H9 (cell line): ENCODE measurements at regions not wholly inside any gene's neighbourhood (a gene's known extent, or its start where the extent isn't known, plus 50 kb on each side); places are given as distances from the start of the nearest gene placed in this dataset.

Source experiments
- DNase-seq: peaks from one replicate; pipeline ENCODE4 v3.0.0-alpha.2; 2017
- H2AFZ ChIP-seq: one replicate; pipeline ENCODE4 v1.6.1; 2013; ENCODE audit warnings: mild to moderate bottlenecking, low read length, control low read depth, moderate library complexity
- H2AK5ac ChIP-seq: 2 replicates; pipeline ENCODE4 v1.6.1; 2013; ENCODE audit warnings: low read length, control low read depth, mixed read lengths; ENCODE audit not compliant: insufficient read length
- H2BK120ac ChIP-seq: one replicate; pipeline ENCODE4 v1.6.1; 2013; ENCODE audit warnings: low read depth, mild to moderate bottlenecking, low read length, control low read depth, inconsistent platforms; ENCODE audit not compliant: poor library complexity, severe bottlenecking
- H2BK12ac ChIP-seq: 2 replicates; pipeline ENCODE4 v1.6.1; 2013; ENCODE audit warnings: low read length, control low read depth, mixed read lengths, low read depth; ENCODE audit not compliant: insufficient read length
- H2BK15ac ChIP-seq: 2 replicates; pipeline ENCODE4 v1.6.1; 2013; ENCODE audit warnings: low read depth, low read length, control low read depth
- H2BK20ac ChIP-seq: one replicate; pipeline ENCODE4 v1.6.1; 2013; ENCODE audit warnings: low read depth, mild to moderate bottlenecking, low read length, control low read depth, inconsistent platforms; ENCODE audit not compliant: poor library complexity, severe bottlenecking
- H2BK5ac ChIP-seq: 2 replicates; pipeline ENCODE4 v1.6.1; 2013; ENCODE audit warnings: low read length, control low read depth, mixed read lengths; ENCODE audit not compliant: insufficient read length
- H3K14ac ChIP-seq: 2 replicates; pipeline ENCODE4 v1.6.1; 2013; ENCODE audit warnings: low read length, control low read depth; ENCODE audit not compliant: insufficient read depth
- H3K18ac ChIP-seq: 2 replicates; pipeline ENCODE4 v1.6.1; 2013; ENCODE audit warnings: low read depth, mild to moderate bottlenecking, mixed read lengths, low read length, control low read depth; ENCODE audit not compliant: insufficient read length
- H3K23ac ChIP-seq: 2 replicates; pipeline ENCODE4 v1.6.1; 2013; ENCODE audit warnings: low read length, control low read depth, mixed read lengths, low read depth; ENCODE audit not compliant: insufficient read length
- H3K23me2 ChIP-seq: 2 replicates; pipeline ENCODE4 v1.6.1; 2013; ENCODE audit warnings: low read depth, mild to moderate bottlenecking, mixed read lengths, low read length, control low read depth; ENCODE audit not compliant: insufficient read length, poor library complexity, severe bottlenecking
- H3K27ac ChIP-seq: 2 replicates; pipeline ENCODE4 v1.5.1; 2013; ENCODE audit warnings: low read length, control low read depth, mixed read lengths, low read depth; ENCODE audit not compliant: insufficient read length
- H3K27me3 ChIP-seq: 2 replicates; pipeline ENCODE4 v1.6.1; 2013; ENCODE audit warnings: low read length, control low read depth, inconsistent platforms; ENCODE audit not compliant: insufficient read depth
- H3K4ac ChIP-seq: 2 replicates; pipeline ENCODE4 v1.6.1; 2013; ENCODE audit warnings: low read depth, mild to moderate bottlenecking, control low read depth, inconsistent platforms, low read length, moderate library complexity
- H3K4me1 ChIP-seq: 2 replicates; pipeline ENCODE4 v1.6.1; 2013; ENCODE audit warnings: low read length, control low read depth, inconsistent platforms; ENCODE audit not compliant: insufficient read depth
- H3K4me2 ChIP-seq: 2 replicates; pipeline ENCODE4 v1.6.1; 2013; ENCODE audit warnings: low read length, control low read depth, mixed read lengths; ENCODE audit not compliant: insufficient read length, insufficient read depth
- H3K56ac ChIP-seq: 2 replicates; pipeline ENCODE4 v1.6.1; 2013; ENCODE audit warnings: low read depth, mild to moderate bottlenecking, mixed read lengths, low read length, control low read depth; ENCODE audit not compliant: insufficient read length
- H3K79me1 ChIP-seq: 2 replicates; pipeline ENCODE4 v1.6.1; 2013; ENCODE audit warnings: low read depth, mild to moderate bottlenecking, moderate library complexity, low read length, control low read depth, inconsistent platforms; ENCODE audit not compliant: insufficient read depth, poor library complexity, severe bottlenecking
- H3K79me2 ChIP-seq: 2 replicates; pipeline ENCODE4 v1.6.1; 2013; ENCODE audit warnings: low read length, control low read depth, inconsistent platforms; ENCODE audit not compliant: insufficient read depth
- H3K9ac ChIP-seq: 2 replicates; pipeline ENCODE4 v1.6.1; 2013; ENCODE audit warnings: low read length, control low read depth, mixed read lengths; ENCODE audit not compliant: insufficient read length; ENCODE audit errors: extremely low read depth
- H3K9me3 ChIP-seq: one replicate; pipeline ENCODE4 v1.6.1; 2013; ENCODE audit warnings: low read depth, low read length, inconsistent platforms; ENCODE audit not compliant: control insufficient read depth
- H3T11ph ChIP-seq: one replicate; pipeline ENCODE4 v1.6.1; 2013; ENCODE audit warnings: mild to moderate bottlenecking, low read length, control low read depth, inconsistent platforms
- H4K20me1 ChIP-seq: one replicate; pipeline ENCODE4 v1.6.1; 2013; ENCODE audit not compliant: control insufficient read depth, insufficient read length, insufficient read depth
- H4K5ac ChIP-seq: 2 replicates; pipeline ENCODE4 v1.6.1; 2013; ENCODE audit warnings: low read depth, mild to moderate bottlenecking, mixed read lengths, low read length, control low read depth; ENCODE audit not compliant: insufficient read length
- H4K8ac ChIP-seq: replicated peaks from 2 replicates; pipeline ENCODE4 v1.6.1; 2013; ENCODE audit warnings: low read length, control low read depth, mixed read lengths, low read depth; ENCODE audit not compliant: insufficient read length
- H4K91ac ChIP-seq: 2 replicates; pipeline ENCODE4 v1.6.1; 2013; ENCODE audit warnings: low read depth, mild to moderate bottlenecking, moderate library complexity, mixed read lengths, low read length, control low read depth; ENCODE audit not compliant: insufficient read length
- H3K27ac Mint-ChIP-seq, 3 experiments: 2 replicates in 2 of 3; 3 replicates in 1 of 3; pipeline ENCODE4 v1.8.0; 2020 to 2021; ENCODE audit warnings: mixed read lengths in 3 of 3, mild to moderate bottlenecking in 1 of 3, moderate library complexity in 1 of 3
- H3K27me3 Mint-ChIP-seq: 2 replicates; pipeline ENCODE4 v1.8.0; 2021; ENCODE audit warnings: low read depth, mild to moderate bottlenecking, moderate library complexity, mixed read lengths
- H3K36me3 Mint-ChIP-seq, 3 experiments: 2 replicates in 2 of 3; 3 replicates in 1 of 3; pipeline ENCODE4 v1.8.0; 2020 to 2021; ENCODE audit warnings: low read depth in 3 of 3, mixed read lengths in 3 of 3; ENCODE audit not compliant: insufficient read depth in 1 of 3
- H3K4me1 Mint-ChIP-seq, 2 experiments: 2 replicates each; pipeline ENCODE4 v1.8.0; 2020; ENCODE audit warnings: mixed read lengths in 2 of 2
- H3K4me3 Mint-ChIP-seq, 2 experiments: 2 replicates in 1 of 2; 3 replicates in 1 of 2; pipeline ENCODE4 v1.8.0; 2020 to 2021; ENCODE audit warnings: mild to moderate bottlenecking in 2 of 2, mixed read lengths in 2 of 2, moderate library complexity in 1 of 2
- H3K9me3 Mint-ChIP-seq, 2 experiments: 2 replicates in 1 of 2; 3 replicates in 1 of 2; pipeline ENCODE4 v1.8.0; 2020; ENCODE audit warnings: mild to moderate bottlenecking in 2 of 2, mixed read lengths in 2 of 2, moderate library complexity in 1 of 2
- CTCF ChIP-seq: fragments of 200-600 bp; sonication (generic); conservative IDR thresholded peaks from 3 replicates; pipeline ENCODE4 v1.8.0; 2021; ENCODE audit warnings: antibody characterized with exemption, mild to moderate bottlenecking
- WGBS: extraction: QIAGEN DNeasy Blood & Tissue Kit; methylation state at CpG from one replicate; pipeline ENCODE4 v1.1.7; 2013; ENCODE audit warnings: missing lambda C conversion rate, low lambda C conversion rate, mixed read lengths; ENCODE audit not compliant: insufficient read length; ENCODE audit errors: extremely low coverage; 5-methylcytosine and 5-hydroxymethylcytosine counted together

GRCh38 chr13:83984793-83985192, 102.5 kb upstream of the SLITRK1 start:
- Histone ChIP-seq H3K18ac (no peak overlapping the region), H4K91ac (no peak overlapping the region), H2BK120ac (no peak overlapping the region), H3K4ac (no peak overlapping the region), H3K14ac (no peak overlapping the region), H3K79me2 (no peaks in the 10 kb centered on the region), H2AFZ (no peak overlapping the region), H3K27me3 (no peaks in the 10 kb centered on the region), H3K27ac (no peak overlapping the region), H3K23ac (no peak overlapping the region), H3K4me1 (peaks cover 5% of the 10 kb centered on the region; the same call in 1 of the 2 replicates), H3K56ac (no peak overlapping the region), H3K23me2 (no peaks in the 10 kb centered on the region), H2BK20ac (no peak overlapping the region), H2BK12ac (no peak overlapping the region), H4K5ac (no peak overlapping the region), H3K4me2 (no peak overlapping the region), H2AK5ac (no peak overlapping the region), H4K8ac (no peak overlapping the region), H2BK15ac (no peak overlapping the region), H3T11ph (no peak overlapping the region), H3K79me1 (no peaks in the 10 kb centered on the region), H4K20me1 (no peaks in the 10 kb centered on the region), H3K9me3 (no peaks in the 10 kb centered on the region), H2BK5ac (no peak overlapping the region), H3K9ac (no peak overlapping the region)
- H3K9me3 Mint-ChIP-seq, result no peaks in the 10 kb centered on the region
- TF ChIP-seq CTCF, result no peak
- no peak overlapping the region for H3K27ac Mint-ChIP-seq
- no peak overlapping the region for H3K4me3 Mint-ChIP-seq
- WGBS, result no CpG with 5 or more reads among the region's 1 CpG
- no peaks in the 10 kb centered on the region for H3K27me3 Mint-ChIP-seq
- no peak for DNase-seq
- H3K36me3 Mint-ChIP-seq, result no peaks in the 10 kb centered on the region
- peaks cover 18% of the 10 kb centered on the region in 2 experiments for H3K4me1 Mint-ChIP-seq
